K562 (cell line): ENCODE measurements at regions not wholly inside any gene's neighbourhood (a gene's known extent, or its start where the extent isn't known, plus 50 kb on each side); places are given as distances from the start of the nearest gene placed in this dataset.
A peak's percentile ranks its signal among the peaks of the same experiment; 100 is the strongest.
"Not testable (repeated sequence)": the region's sequence is repeated elsewhere in the genome, so short reads cannot be mapped to it uniquely, and the experiment has no call there.

Experiments
- ATAC-seq: fragments of 200-7000 bp; cut with Tn5 transposase; 3 replicates; pipeline ENCODE4 v1.9.1; 2020; ENCODE audit warnings: moderate library complexity
- BruUV-seq: library from RNA; stranded (reverse); fragments of 400-500 nt; replicated peaks from 2 replicates; lab custom pipeline; 2021; lab: Mats Ljungman, UMichigan
- CTCF ChIA-PET: fragments of 300-600 bp; formaldehyde crosslinking; extraction: SDS; loops from one replicate; lab custom pipeline; 2021; ENCODE audit warnings: low intra/inter-chr PET ratio; lab: Yijun Ruan, JAX
- POLR2A ChIA-PET: fragments of 300-600, 350-650 bp; sonication (Branson Sonifier 250); formaldehyde crosslinking; extraction: SDS; loops from one replicate; lab custom pipeline; 2021; ENCODE audit warnings: antibody characterized with exemption, inconsistent platforms; lab: Yijun Ruan, JAX
- DNase-seq, 4 experiments: peaks; one replicate each; pipeline versions ENCODE4 v3.0.0 to v3.0.0-alpha.2; 2011 to 2018; ENCODE audit warnings: low spot score in 3 of 4, mixed read lengths in 3 of 4; ENCODE audit errors: extremely low read depth in 1 of 4
- FAIRE-seq: peaks from 2 replicates; lab custom pipeline; 2011; peaks lifted over from hg19 to GRCh38; lab: Jason Lieb, UNC
- H2AFZ ChIP-seq: 2 replicates; pipeline ENCODE4 v1.6.0; 2011; ENCODE audit warnings: low read depth, low read length, control low read depth, inconsistent platforms
- H3K27ac ChIP-seq: fragments of 200-600 bp; 3 replicates; pipeline ENCODE4 v1.8.0; 2011; ENCODE audit warnings: low read depth, mild to moderate bottlenecking, control low read depth, inconsistent platforms, low read length, moderate library complexity, mixed read lengths; ENCODE audit errors: extremely low read depth
- H3K27me3 ChIP-seq, 2 experiments: fragments of 300-600 bp in 1 of 2; 2 replicates in 1 of 2; 3 replicates in 1 of 2; pipeline versions ENCODE4 v1.6.0 to v1.8.0; 2011; ENCODE audit warnings: inconsistent platforms in 2 of 2, low read length in 2 of 2, mild to moderate bottlenecking in 1 of 2, mixed read lengths in 1 of 2, moderate library complexity in 1 of 2; ENCODE audit not compliant: control insufficient read depth in 2 of 2, insufficient read depth in 2 of 2
- H3K36me3 ChIP-seq: fragments of 300-600 bp; 3 replicates; pipeline ENCODE4 v1.8.0; 2011; ENCODE audit warnings: mild to moderate bottlenecking, low read length, inconsistent platforms; ENCODE audit not compliant: control insufficient read depth, insufficient read depth
- H3K4me1 ChIP-seq, 2 experiments: fragments of 200-600 bp in 1 of 2; replicated peaks in 1 of 2; 2 replicates in 1 of 2; 3 replicates in 1 of 2; pipeline versions ENCODE4 v1.5.1 to v1.8.0; 2011; ENCODE audit warnings: inconsistent platforms in 2 of 2, low read length in 2 of 2, mild to moderate bottlenecking in 1 of 2, mixed read lengths in 1 of 2, moderate library complexity in 1 of 2; ENCODE audit not compliant: control insufficient read depth in 2 of 2, insufficient read depth in 2 of 2
- H3K4me2 ChIP-seq: 2 replicates; pipeline ENCODE4 v1.6.1; 2011; ENCODE audit warnings: low read length, control low read depth, inconsistent platforms, mixed read lengths; ENCODE audit not compliant: insufficient read depth
- H3K4me3 ChIP-seq: fragments of 200-600 bp; sonication (generic), shearing (Covaris generic); 2 replicates; pipeline ENCODE4 v1.5.1; 2016; ENCODE audit warnings: control low read depth, inconsistent platforms
- H3K79me2 ChIP-seq: fragments of 200-600 bp; 3 replicates; pipeline ENCODE4 v1.8.0; 2011; ENCODE audit warnings: low read length, inconsistent platforms; ENCODE audit not compliant: control insufficient read depth, insufficient read depth
- H3K9ac ChIP-seq, 2 experiments: 2 replicates each; pipeline versions ENCODE4 v1.6.0 to v1.6.1; 2011; ENCODE audit warnings: low read depth in 2 of 2, low read length in 2 of 2, control low read depth in 1 of 2, inconsistent platforms in 1 of 2, mild to moderate bottlenecking in 1 of 2, mixed read lengths in 1 of 2; ENCODE audit not compliant: insufficient read depth in 1 of 2
- H3K9me1 ChIP-seq: one replicate; pipeline ENCODE4 v1.6.0; 2011; ENCODE audit warnings: inconsistent platforms, mild to moderate bottlenecking, low read length, moderate library complexity; ENCODE audit not compliant: control insufficient read depth, insufficient read depth
- H3K9me3 ChIP-seq: replicated peaks from 2 replicates; pipeline ENCODE4 v1.5.1; 2011; ENCODE audit warnings: low read depth, low read length, inconsistent platforms; ENCODE audit not compliant: control insufficient read depth, insufficient read depth
- H4K20me1 ChIP-seq: replicated peaks from 2 replicates; pipeline ENCODE4 v1.6.1; 2011; ENCODE audit warnings: low read length, inconsistent platforms, mixed read lengths; ENCODE audit not compliant: control insufficient read depth, insufficient read depth
- CTCF ChIP-seq, 3 experiments: IDR thresholded peaks in 2 of 3; conservative IDR thresholded peaks in 1 of 3; 2 replicates each; pipeline ENCODE4 v1.5.1; 2011 to 2012; ENCODE audit warnings: low read length in 3 of 3, mild to moderate bottlenecking in 3 of 3, control low read depth in 2 of 3, improper control_type of control experiment in 1 of 3, inconsistent platforms in 1 of 3, low read depth in 1 of 3, mixed read lengths in 1 of 3, moderate library complexity in 1 of 3; ENCODE audit not compliant: insufficient read depth in 2 of 3
- DEAF1 ChIP-seq: fragments of 450-650 bp; formaldehyde crosslinking; IDR thresholded peaks from 2 replicates; pipeline ENCODE4 v1.4.0; 2020; ENCODE audit warnings: mild to moderate bottlenecking, moderate library complexity
- L3MBTL2 ChIP-seq: fragments of 450-650 bp; IDR thresholded peaks from 2 replicates; pipeline ENCODE4 v1.6.1; 2016; ENCODE audit warnings: mild to moderate bottlenecking, moderate library complexity
- RAD21 ChIP-seq, 2 experiments: fragments of 250-450 bp in 1 of 2; fragments of 450-650 bp in 1 of 2; sonication (Bioruptor Pico) in 1 of 2; formaldehyde crosslinking in 1 of 2; IDR thresholded peaks in 1 of 2; conservative IDR thresholded peaks in 1 of 2; 2 replicates each; pipeline versions ENCODE4 v1.4.0 to v1.8.0; 2020 to 2022; ENCODE audit warnings: mild to moderate bottlenecking in 2 of 2, moderate library complexity in 1 of 2
- WGBS: fragments of 100-300 bp; shearing (Covaris generic); methylation state at CpG from one replicate; pipeline ENCODE4 v1.1.6; 2016; ENCODE audit warnings: low coverage, mixed read lengths; ENCODE audit not compliant: insufficient coverage; ENCODE audit errors: missing lambda C conversion rate; 5-methylcytosine and 5-hydroxymethylcytosine counted together
- in situ Hi-C: fragments of 300-500 bp; cut with MboI; formaldehyde crosslinking; loops from 4 replicates; pipeline ENCODE4 v1.15.0; 2018; ENCODE audit warnings: inconsistent platforms, mixed read lengths
- intact Hi-C: fragments of 100-400 bp; cut with micrococcal nuclease; formaldehyde crosslinking; loops from 2 replicates; pipeline ENCODE4 v1.14.2; 2022

GRCh38 chr1:143709606-143710259 lies 262.1 kb downstream of the FAM72C start (continued):
- TF ChIP-seq L3MBTL2 (peak; percentile 27; the same call in 1 of the 2 replicates), RAD21 (CRISPR knock-in tag; conservative IDR thresholded peaks at IDR 0.05 in 1 of 2, IDR thresholded peaks at IDR 0.05 in 1 of 2) (peak; percentile 69 to 82), CTCF (IDR thresholded peaks at IDR 0.05 in 2 of 3, conservative IDR thresholded peaks at IDR 0.05 in 1 of 3; ENCODE audit: insufficient read depth in 2 of 3, low read depth in 1 of 3, low read length in 3 of 3) (peak; percentile 56 to 58 (median 56)), DEAF1 (CRISPR knock-in tag) (peak; percentile 57)

GRCh38 chr1:143702739-143703138 lies 269.0 kb downstream of the FAM72C start:
- POLR2A ChIA-PET, FAIRE-seq, CTCF ChIA-PET, H3K27me3 ChIP-seq, H2AFZ ChIP-seq, H4K20me1 ChIP-seq, ATAC-seq, H3K9me1 ChIP-seq, H3K27ac ChIP-seq, H3K4me2 ChIP-seq, BruUV-seq, H3K9ac ChIP-seq, H3K79me2 ChIP-seq, DNase-seq, intact Hi-C loops, H3K36me3 ChIP-seq, H3K4me3 ChIP-seq, H3K9me3 ChIP-seq, H3K4me1 ChIP-seq: not testable (repeated sequence)
- no CpG with 5 or more reads among the region's 27 CpGs for WGBS
- in situ Hi-C loops = loop anchor here (10.0 to 25.0 kb wide), 2 partner anchors 182 to 1460 kb away; no protein-coding TSS in a partner anchor
